ENCODE measurements at regions not wholly inside any gene's neighbourhood (a gene's known extent, or its start where the extent isn't known, plus 50 kb on each side); places are given as distances from the start of the nearest gene placed in this dataset.

- TF ChIP-seq ZNF580 (tag by site-specific recombination; IDR thresholded peaks at IDR 0.05), result no peak
- no peak for TF ChIP-seq ZNF473 (tag by site-specific recombination; IDR thresholded peaks at IDR 0.05)
- no peak for TF ChIP-seq SETDB1 (IDR thresholded peaks at IDR 0.05; ENCODE audit: insufficient read length, low read length)
- no peak for TF ChIP-seq ZXDB (tag by site-specific recombination; IDR thresholded peaks at IDR 0.05)
- TF ChIP-seq ZNF132 (tag by site-specific recombination; IDR thresholded peaks at IDR 0.05; ENCODE audit: borderline replicate concordance), result no peak
- TF ChIP-seq ZBTB10 (tag by site-specific recombination; IDR thresholded peaks at IDR 0.05), result no peak
Observed at GRCh38 chr12:83256562-83256961, 569.9 kb downstream of the TMTC2 start (continued).

- TF ChIP-seq ZBTB11 (tag by site-specific recombination; conservative IDR thresholded peaks at IDR 0.05; ENCODE audit: low read depth) (no peak), ZNF629 (tag by site-specific recombination; IDR thresholded peaks at IDR 0.05) (no peak), ZBTB17 (tag by site-specific recombination; IDR thresholded peaks at IDR 0.05) (no peak), SP7 (tag by site-specific recombination; IDR thresholded peaks at IDR 0.05) (no peak), ZNF362 (tag by site-specific recombination; IDR thresholded peaks at IDR 0.05) (no peak), GLIS1 (tag by site-specific recombination; IDR thresholded peaks at IDR 0.05) (no peak), ZNF148 (tag by site-specific recombination; IDR thresholded peaks at IDR 0.05; ENCODE audit: borderline replicate concordance) (no peak), ZNF548 (tag by site-specific recombination; IDR thresholded peaks at IDR 0.05) (no peak), YY1 (tag by site-specific recombination; IDR thresholded peaks at IDR 0.05) (no peak), ZNF544 (tag by site-specific recombination; IDR thresholded peaks at IDR 0.05) (no peak), ZFP41 (tag by site-specific recombination; IDR thresholded peaks at IDR 0.05; ENCODE audit: borderline replicate concordance) (no peak), ZNF623 (tag by site-specific recombination; IDR thresholded peaks at IDR 0.05) (no peak), ZNF707 (tag by site-specific recombination; IDR thresholded peaks at IDR 0.05) (no peak), ZNF239 (tag by site-specific recombination; IDR thresholded peaks at IDR 0.05) (no peak), ZNF843 (tag by site-specific recombination; IDR thresholded peaks at IDR 0.05) (no peak)
- no peaks in the 10 kb centered on the region for H3K36me3 ChIP-seq (ENCODE audit: control insufficient read depth in 2 of 2, insufficient read depth in 1 of 2, low read length in 2 of 2)
- H3K4me1 ChIP-seq (ENCODE audit: control insufficient read depth, insufficient read depth, low read length), result no peaks in the 10 kb centered on the region
- ChIA-PET POLR2A (no interaction called here), CTCF (no interaction called here)
- H3K9me3 ChIP-seq (ENCODE audit: control insufficient read depth, insufficient read depth, low read depth, low read length), result no peaks in the 10 kb centered on the region
- H3K27ac ChIP-seq (ENCODE audit: extremely low read depth, low read depth, low read length), result no peak overlapping the region
- no peak overlapping the region for H3K4me3 ChIP-seq (ENCODE audit: low read depth, low read length)
Observed at GRCh38 chr12:83250866-83251265, 564.2 kb downstream of the TMTC2 start.
